DMS153 treated with DMSO at 0.1 percent for 48 hours (cell line): ENCODE measurements at regions not wholly inside any gene's neighbourhood (a gene's known extent, or its start where the extent isn't known, plus 50 kb on each side); places are given as distances from the start of the nearest gene placed in this dataset.

Source experiments
- DNase-seq: peaks from one replicate; lab custom pipeline; 2025; ENCODE audit not compliant: unreplicated experiment; lab: John Stamatoyannopoulos, UW

- DNase-seq = no peak
Observed at GRCh38 chrX:26019386-26019785, 118.8 kb upstream of the MAGEB18 start.

- DNase-seq = no peak
Observed at GRCh38 chrX:26026179-26026578, 112.0 kb upstream of the MAGEB18 start.

- no peak for DNase-seq
Observed at GRCh38 chrX:26032111-26032912, 105.8 kb upstream of the MAGEB18 start.

GRCh38 chrX:26037367-26037766, 100.8 kb upstream of the MAGEB18 start:
- no peak for DNase-seq

- no peak for DNase-seq
Observed at GRCh38 chrX:26050099-26050498, 88.0 kb upstream of the MAGEB18 start.

GRCh38 chrX:26070882-26071281, 67.3 kb upstream of the MAGEB18 start:
- DNase-seq = no peak

- DNase-seq = no peak
Observed at GRCh38 chrX:26071618-26072017, 66.5 kb upstream of the MAGEB18 start.

GRCh38 chrX:26083093-26083492, 55.0 kb upstream of the MAGEB18 start:
- no peak for DNase-seq
